ENCODE measurements at regions not wholly inside any gene's neighbourhood (a gene's known extent, or its start where the extent isn't known, plus 50 kb on each side); places are given as distances from the start of the nearest gene placed in this dataset.
"Not testable (repeated sequence)": the region's sequence is repeated elsewhere in the genome, so short reads cannot be mapped to it uniquely, and the experiment has no call there.

DNA sequence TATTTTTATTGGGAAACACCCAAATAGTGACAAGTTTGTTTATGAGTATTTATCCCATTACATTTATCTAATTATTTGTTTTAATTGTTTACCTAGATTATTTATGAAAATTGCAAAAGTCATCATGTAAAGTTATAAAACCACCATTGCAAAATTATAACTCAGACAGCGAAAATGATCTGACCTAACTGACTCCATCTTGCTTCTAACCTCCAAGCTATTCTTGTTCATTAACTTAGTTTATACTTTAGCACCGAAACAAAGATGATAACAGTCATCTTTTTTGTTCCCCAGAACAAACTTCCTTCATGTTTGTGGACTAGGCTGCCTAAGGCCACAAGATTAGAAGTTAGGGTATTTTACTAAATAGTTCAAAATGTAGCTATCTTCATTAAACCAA lies 190.8 kb downstream of the FASLG start:
- H3K4me3 Mint-ChIP-seq, result no peak overlapping the region
- H3K36me3 Mint-ChIP-seq (ENCODE audit: low read depth), result no peaks in the 10 kb centered on the region
- DNase-seq (ENCODE audit: low read depth, low spot score), result no peak
- peaks cover 16% of the 10 kb centered on the region for H3K4me1 Mint-ChIP-seq
- no peaks in the 10 kb centered on the region for H3K9me3 Mint-ChIP-seq
- H3K27me3 Mint-ChIP-seq (ENCODE audit: low read depth), result no peaks in the 10 kb centered on the region
- no peak overlapping the region for H3K27ac Mint-ChIP-seq (ENCODE audit: unreplicated experiment)
- TF ChIP-seq, protein P1, sequence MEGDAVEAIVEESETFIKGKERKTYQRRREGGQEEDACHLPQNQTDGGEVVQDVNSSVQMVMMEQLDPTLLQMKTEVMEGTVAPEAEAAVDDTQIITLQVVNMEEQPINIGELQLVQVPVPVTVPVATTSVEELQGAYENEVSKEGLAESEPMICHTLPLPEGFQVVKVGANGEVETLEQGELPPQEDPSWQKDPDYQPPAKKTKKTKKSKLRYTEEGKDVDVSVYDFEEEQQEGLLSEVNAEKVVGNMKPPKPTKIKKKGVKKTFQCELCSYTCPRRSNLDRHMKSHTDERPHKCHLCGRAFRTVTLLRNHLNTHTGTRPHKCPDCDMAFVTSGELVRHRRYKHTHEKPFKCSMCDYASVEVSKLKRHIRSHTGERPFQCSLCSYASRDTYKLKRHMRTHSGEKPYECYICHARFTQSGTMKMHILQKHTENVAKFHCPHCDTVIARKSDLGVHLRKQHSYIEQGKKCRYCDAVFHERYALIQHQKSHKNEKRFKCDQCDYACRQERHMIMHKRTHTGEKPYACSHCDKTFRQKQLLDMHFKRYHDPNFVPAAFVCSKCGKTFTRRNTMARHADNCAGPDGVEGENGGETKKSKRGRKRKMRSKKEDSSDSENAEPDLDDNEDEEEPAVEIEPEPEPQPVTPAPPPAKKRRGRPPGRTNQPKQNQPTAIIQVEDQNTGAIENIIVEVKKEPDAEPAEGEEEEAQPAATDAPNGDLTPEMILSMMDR (conservative IDR thresholded peaks at IDR 0.05), result no peak

DNA sequence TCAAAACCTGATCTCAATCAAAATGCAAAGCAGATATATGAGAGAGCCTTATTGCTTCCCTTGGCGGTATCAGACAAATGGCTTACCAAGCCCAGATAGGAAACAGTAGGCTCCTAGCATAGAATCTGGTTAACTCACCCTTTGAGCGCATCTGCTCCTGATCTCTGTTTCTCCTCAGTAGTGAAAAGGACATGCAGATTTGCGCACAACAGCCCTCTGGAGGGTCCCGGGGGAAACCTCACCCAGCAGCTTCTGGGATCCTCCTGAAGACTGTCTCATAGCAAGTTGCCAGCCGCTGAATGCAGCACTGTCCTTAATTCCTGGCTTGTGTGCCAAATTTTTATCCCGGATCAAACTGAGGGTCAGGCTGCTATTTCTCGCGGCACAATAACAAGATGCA lies 192.2 kb downstream of the FASLG start:
- H3K27ac Mint-ChIP-seq (ENCODE audit: unreplicated experiment), result no peak overlapping the region
- DNase-seq (ENCODE audit: low read depth, low spot score), result no peak

DNA sequence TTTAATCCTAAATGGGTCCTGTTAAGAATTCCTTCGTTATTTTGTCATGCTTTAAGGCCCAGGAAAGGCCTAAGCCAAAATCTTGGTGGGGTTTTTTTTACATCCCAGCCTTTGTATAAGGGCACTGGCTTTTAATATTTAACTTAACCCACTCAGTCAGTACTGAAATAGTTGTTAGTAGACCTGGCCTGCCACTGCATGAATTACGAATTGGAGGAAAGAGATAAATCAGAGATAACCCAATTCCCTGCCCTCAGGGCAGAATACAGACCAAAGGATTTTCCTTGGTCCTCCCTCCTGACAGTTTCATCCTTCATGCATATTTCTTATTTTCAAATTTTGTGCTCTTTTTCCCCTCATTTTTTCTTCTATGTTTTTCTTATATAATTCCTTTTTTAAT lies 193.0 kb downstream of the FASLG start:
- H3K36me3 Mint-ChIP-seq (ENCODE audit: low read depth), result no peaks in the 10 kb centered on the region
- DNase-seq (ENCODE audit: low read depth, low spot score), result no peak
- no peaks in the 10 kb centered on the region for H3K27me3 Mint-ChIP-seq (ENCODE audit: low read depth)
- TF ChIP-seq, protein P1 (conservative IDR thresholded peaks at IDR 0.05), result no peak
- H3K4me3 Mint-ChIP-seq, result no peak overlapping the region
- no peaks in the 10 kb centered on the region for H3K9me3 Mint-ChIP-seq
- H3K4me1 Mint-ChIP-seq, result no peaks in the 10 kb centered on the region
- H3K27ac Mint-ChIP-seq (ENCODE audit: unreplicated experiment), result no peak overlapping the region

More for the DNA sequence above, 192.2 kb downstream of the FASLG start:
- no peaks in the 10 kb centered on the region for H3K9me3 Mint-ChIP-seq
- H3K36me3 Mint-ChIP-seq (ENCODE audit: low read depth), result no peaks in the 10 kb centered on the region
- TF ChIP-seq, protein P1 (conservative IDR thresholded peaks at IDR 0.05), result no peak
- no peaks in the 10 kb centered on the region for H3K27me3 Mint-ChIP-seq (ENCODE audit: low read depth)
- H3K4me3 Mint-ChIP-seq, result no peak overlapping the region
- peaks cover 2% of the 10 kb centered on the region for H3K4me1 Mint-ChIP-seq

DNA sequence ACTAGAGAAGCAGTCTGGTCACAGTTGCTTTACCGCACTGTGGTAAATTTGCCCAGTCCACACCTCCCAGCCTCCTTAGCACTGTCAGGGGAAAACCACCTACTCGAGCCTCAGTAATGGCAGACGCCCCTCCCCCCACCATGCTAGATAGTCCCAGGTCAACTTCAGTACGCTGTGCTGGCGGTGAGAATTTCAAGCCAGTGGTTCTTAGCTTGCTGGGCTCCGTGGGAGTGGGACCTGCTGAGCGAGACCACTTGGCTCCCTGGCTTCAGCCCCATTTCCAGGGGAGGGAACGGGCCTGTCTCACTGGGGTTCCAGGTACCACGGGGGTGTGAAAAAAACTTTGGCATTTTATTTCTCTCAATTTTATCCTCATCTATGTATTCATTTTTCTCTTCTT lies 194.8 kb downstream of the TNFSF18 start:
- H3K4me1 Mint-ChIP-seq; H3K27me3 Mint-ChIP-seq (ENCODE audit: low read depth); H3K36me3 Mint-ChIP-seq (ENCODE audit: low read depth); H3K4me3 Mint-ChIP-seq; H3K9me3 Mint-ChIP-seq; H3K27ac Mint-ChIP-seq (ENCODE audit: unreplicated experiment); DNase-seq (ENCODE audit: low read depth, low spot score): not testable (repeated sequence)

DNA sequence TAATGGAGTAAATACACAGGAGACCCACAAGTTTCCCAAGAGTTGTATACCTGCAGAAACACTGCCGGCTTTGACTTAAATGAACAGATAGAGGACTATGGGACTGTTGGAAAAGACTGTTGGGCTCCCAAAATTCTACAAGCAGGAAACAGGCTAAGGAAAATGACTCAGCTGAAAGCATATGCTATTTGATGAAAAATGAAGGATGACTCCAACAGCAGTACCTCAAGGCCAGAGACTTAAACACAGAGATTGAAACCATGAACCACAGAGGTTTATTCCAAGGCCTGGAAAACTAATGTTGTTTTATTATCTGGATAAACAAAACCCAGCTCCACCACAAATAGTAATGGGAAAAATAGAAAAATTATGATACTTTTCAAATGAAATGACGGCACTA lies 187.7 kb downstream of the TNFSF18 start:
- no peaks in the 10 kb centered on the region for H3K36me3 Mint-ChIP-seq (ENCODE audit: low read depth)
- H3K4me3 Mint-ChIP-seq, result no peak overlapping the region
- TF ChIP-seq, protein P1 (conservative IDR thresholded peaks at IDR 0.05), result no peak
- no peaks in the 10 kb centered on the region for H3K4me1 Mint-ChIP-seq
- DNase-seq (ENCODE audit: low read depth, low spot score), result no peak
- H3K9me3 Mint-ChIP-seq, result no peaks in the 10 kb centered on the region
- H3K27ac Mint-ChIP-seq (ENCODE audit: unreplicated experiment), result no peak overlapping the region
- H3K27me3 Mint-ChIP-seq (ENCODE audit: low read depth), result no peaks in the 10 kb centered on the region

GRCh38 chr1:172867216-172867818 lies 183.4 kb downstream of the TNFSF18 start:
- DNase-seq (ENCODE audit: low read depth, low spot score), result no peak
- Mint-ChIP-seq H3K4me1 (no peaks in the 10 kb centered on the region), H3K27ac (ENCODE audit: unreplicated experiment) (no peak overlapping the region), H3K9me3 (peaks cover 3% of the 10 kb centered on the region), H3K4me3 (no peak overlapping the region), H3K36me3 (ENCODE audit: low read depth) (no peaks in the 10 kb centered on the region), H3K27me3 (ENCODE audit: low read depth) (no peaks in the 10 kb centered on the region)
- TF ChIP-seq, protein P1 (conservative IDR thresholded peaks at IDR 0.05), result no peak

Measured in neural crest cell (in vitro differentiated cells).